Upper lobe of left lung (tissue), 6 donors: ENCODE measurements at regions not wholly inside any gene's neighbourhood (a gene's known extent, or its start where the extent isn't known, plus 50 kb on each side); places are given as distances from the start of the nearest gene placed in this dataset.

Experiments
- ATAC-seq, 2 donors: fragments of 200-7000 bp; cut with Tn5 transposase; one replicate each; pipeline ENCODE4 v1.9.1; 2022; ENCODE audit warnings: mild to moderate bottlenecking in 2 of 2, moderate library complexity in 2 of 2; ENCODE audit not compliant: low FRiP score in 2 of 2
- DNase-seq, 2 donors: peaks; one replicate each; pipeline ENCODE4 v3.0.0-alpha.2; 2019 to 2020
- H3K27ac ChIP-seq, 4 donors: fragments of 200-600 bp; sonication (generic); one replicate each; pipeline ENCODE4 v1.5.1; 2016 to 2019
- H3K27me3 ChIP-seq, 4 donors: fragments of 200-600 bp; sonication (generic); one replicate each; pipeline ENCODE4 v1.5.1; 2017 to 2019
- H3K36me3 ChIP-seq, 4 donors: fragments of 200-600 bp; sonication (generic); one replicate each; pipeline ENCODE4 v1.5.1; 2016 to 2019
- H3K4me1 ChIP-seq, 4 donors: fragments of 200-600 bp; sonication (generic); one replicate each; pipeline ENCODE4 v1.5.1; 2018 to 2019
- H3K4me3 ChIP-seq, 4 donors: fragments of 200-600 bp; sonication (generic); one replicate each; pipeline ENCODE4 v1.5.1; 2017 to 2019; ENCODE audit warnings: mild to moderate bottlenecking in 2 of 4, moderate library complexity in 1 of 4
- H3K9me3 ChIP-seq, 4 donors: fragments of 200-600 bp; sonication (generic); one replicate each; pipeline ENCODE4 v1.5.1; 2018 to 2019
- CTCF ChIP-seq, 6 experiments: fragments of 450-650 bp in 4 of 6; fragments of 200-600 bp in 2 of 6; sonication (generic) in 2 of 6; IDR thresholded peaks; one replicate each; pipeline ENCODE4 v1.5.1; 2016 to 2019; ENCODE audit warnings: antibody characterized with exemption in 6 of 6
- EP300 ChIP-seq, 4 donors: sonication (generic); formaldehyde crosslinking; IDR thresholded peaks; one replicate each; pipeline ENCODE4 v1.5.1; 2017; ENCODE audit warnings: antibody characterized with exemption in 4 of 4, control low read depth in 2 of 4
- POLR2A ChIP-seq, 4 donors: fragments of 450-650 bp; IDR thresholded peaks; one replicate each; pipeline ENCODE4 v1.5.1; 2016 to 2017; ENCODE audit warnings: antibody characterized with exemption in 4 of 4, mild to moderate bottlenecking in 2 of 4
- POLR2AphosphoS5 ChIP-seq, 2 donors: sonication (generic); formaldehyde crosslinking; IDR thresholded peaks; one replicate each; pipeline ENCODE4 v1.5.1; 2017; ENCODE audit warnings: antibody characterized with exemption in 2 of 2
- WGBS, 2 donors: methylation state at CpG; one replicate each; pipeline ENCODE4 v1.1.5; 2017 to 2018; 5-methylcytosine and 5-hydroxymethylcytosine counted together
- donor health status: DM: no; HTN: no; CAD: no; lungs with moderate emphysema.
- donor health status: DM: no; HTN: yes; CAD: no; lungs with severe emphysema.

- no peak overlapping the region for H3K27ac ChIP-seq
- TF ChIP-seq POLR2AphosphoS5 (IDR thresholded peaks at IDR 0.05) (no peak), CTCF (IDR thresholded peaks at IDR 0.05) (no peak), EP300 (IDR thresholded peaks at IDR 0.05) (no peak), POLR2A (IDR thresholded peaks at IDR 0.05) (no peak)
- H3K4me1 ChIP-seq, result peaks cover 3 to 6% (median 4%) of the 10 kb centered on the region in 4 donors
- H3K27me3 ChIP-seq, result no peaks in the 10 kb centered on the region
- ATAC-seq (no peak), DNase-seq (no peak)
- H3K4me3 ChIP-seq, result no peak overlapping the region
- H3K36me3 ChIP-seq, result no peaks in the 10 kb centered on the region
- H3K9me3 ChIP-seq, result no peaks in the 10 kb centered on the region
Measured at GRCh38 chr6:27081188-27081587, 166.3 kb upstream of the PRSS16 start.

- no peak for TF ChIP-seq POLR2A (IDR thresholded peaks at IDR 0.05)
- no peak for TF ChIP-seq EP300 (IDR thresholded peaks at IDR 0.05)
- TF ChIP-seq CTCF (IDR thresholded peaks at IDR 0.05), result no peak
- ATAC-seq (no peak), DNase-seq (no peak)
- 49 to 61% methylated on average over 2 of the region's 2 CpGs for WGBS, 2 donors
- H3K27me3 ChIP-seq, result no peaks in the 10 kb centered on the region
- H3K4me3 ChIP-seq, result no peak overlapping the region
- no peaks in the 10 kb centered on the region for H3K36me3 ChIP-seq
- peaks cover 3 to 6% (median 4%) of the 10 kb centered on the region in 4 donors for H3K4me1 ChIP-seq
- H3K27ac ChIP-seq, result no peak overlapping the region
- no peaks in the 10 kb centered on the region for H3K9me3 ChIP-seq
Measured at GRCh38 chr6:27081931-27082330, 165.6 kb upstream of the PRSS16 start.

GRCh38 chr6:27088068-27088467 lies 159.4 kb upstream of the PRSS16 start:
- H3K27me3 ChIP-seq, result peaks cover 0 to 7% (median 0%) of the 10 kb centered on the region in 4 donors

GRCh38 chr6:27091661-27092315 lies 155.7 kb upstream of the PRSS16 start:
- DNase-seq, result peak in 1 of 2 donors; percentile 47
- WGBS, 2 donors, result 2 to 3% methylated on average over 26 to 27 of the region's 27 CpGs
- no peak overlapping the region for H3K27ac ChIP-seq
- TF ChIP-seq POLR2A (IDR thresholded peaks at IDR 0.05) (no peak), EP300 (IDR thresholded peaks at IDR 0.05) (no peak), POLR2AphosphoS5 (IDR thresholded peaks at IDR 0.05) (no peak), CTCF (IDR thresholded peaks at IDR 0.05) (no peak)
- H3K4me3 ChIP-seq, result peak overlapping the region in 3 of 4 donors; percentile 4 to 31 (median 9)
- H3K4me1 ChIP-seq, result peaks cover 0 to 11% (median 3%) of the 10 kb centered on the region in 4 donors
- no peaks in the 10 kb centered on the region for H3K9me3 ChIP-seq
- H3K36me3 ChIP-seq, result no peaks in the 10 kb centered on the region
- H3K27me3 ChIP-seq, result peaks cover 0 to 7% (median 0%) of the 10 kb centered on the region in 4 donors
- no peak for ATAC-seq

More at GRCh38 chr6:27088068-27088467, 159.4 kb upstream of the PRSS16 start:
- H3K27ac ChIP-seq, result no peak overlapping the region
- ATAC-seq, result no peak
- DNase-seq, result no peak
- no peak overlapping the region for H3K4me3 ChIP-seq
- peaks cover 0 to 6% (median 2%) of the 10 kb centered on the region in 4 donors for H3K4me1 ChIP-seq
- no peaks in the 10 kb centered on the region for H3K9me3 ChIP-seq
- TF ChIP-seq POLR2A (IDR thresholded peaks at IDR 0.05), result no peak
- TF ChIP-seq CTCF (IDR thresholded peaks at IDR 0.05), result no peak
- no peak for TF ChIP-seq EP300 (IDR thresholded peaks at IDR 0.05)
- no peak for TF ChIP-seq POLR2AphosphoS5 (IDR thresholded peaks at IDR 0.05)
- H3K36me3 ChIP-seq, result no peaks in the 10 kb centered on the region

- ATAC-seq (no peak), DNase-seq (no peak)
- no peak for TF ChIP-seq CTCF (IDR thresholded peaks at IDR 0.05)
- Histone ChIP-seq H3K9me3 (no peaks in the 10 kb centered on the region), H3K36me3 (no peaks in the 10 kb centered on the region), H3K27me3 (peaks cover 0 to 7% (median 0%) of the 10 kb centered on the region in 4 donors), H3K4me1 (peaks cover 0 to 13% (median 5%) of the 10 kb centered on the region in 4 donors), H3K27ac (no peak overlapping the region), H3K4me3 (peak overlapping the region in 1 of 4 donors; percentile 31)
- 41 to 42% methylated on average over 8 of the region's 8 CpGs for WGBS, 2 donors
Measured at GRCh38 chr6:27092316-27092692, 155.2 kb upstream of the PRSS16 start.
